Nephron (organoid): ENCODE measurements at regions not wholly inside any gene's neighbourhood (a gene's known extent, or its start where the extent isn't known, plus 50 kb on each side); places are given as distances from the start of the nearest gene placed in this dataset.

Experiments used
- H3K27ac Mint-ChIP-seq, 3 experiments: 2 replicates each; pipeline ENCODE4 v1.8.0; 2020; ENCODE audit warnings: mixed read lengths in 3 of 3, mild to moderate bottlenecking in 2 of 3, moderate library complexity in 1 of 3
- H3K27me3 Mint-ChIP-seq: 2 replicates; pipeline ENCODE4 v1.8.0; 2021; ENCODE audit warnings: low read depth, mild to moderate bottlenecking, moderate library complexity, mixed read lengths
- H3K36me3 Mint-ChIP-seq: 2 replicates; pipeline ENCODE4 v1.8.0; 2020; ENCODE audit warnings: low read depth, mixed read lengths
- H3K4me1 Mint-ChIP-seq: 2 replicates; pipeline ENCODE4 v1.8.0; 2020; ENCODE audit warnings: mixed read lengths
- H3K4me3 Mint-ChIP-seq, 3 experiments: 2 replicates each; pipeline ENCODE4 v1.8.0; 2020; ENCODE audit warnings: mild to moderate bottlenecking in 3 of 3, mixed read lengths in 3 of 3, moderate library complexity in 2 of 3
- H3K9me3 Mint-ChIP-seq: 2 replicates; pipeline ENCODE4 v1.8.0; 2020; ENCODE audit warnings: mixed read lengths
- TF ChIP-seq, protein P1 (sequence below), 3 experiments: fragments of 200-600 bp; sonication (generic); IDR thresholded peaks; one replicate each; pipeline ENCODE4 v1.5.0; 2021; ENCODE audit warnings: antibody characterized with exemption in 3 of 3; ENCODE audit not compliant: unreplicated experiment in 3 of 3

DNA sequence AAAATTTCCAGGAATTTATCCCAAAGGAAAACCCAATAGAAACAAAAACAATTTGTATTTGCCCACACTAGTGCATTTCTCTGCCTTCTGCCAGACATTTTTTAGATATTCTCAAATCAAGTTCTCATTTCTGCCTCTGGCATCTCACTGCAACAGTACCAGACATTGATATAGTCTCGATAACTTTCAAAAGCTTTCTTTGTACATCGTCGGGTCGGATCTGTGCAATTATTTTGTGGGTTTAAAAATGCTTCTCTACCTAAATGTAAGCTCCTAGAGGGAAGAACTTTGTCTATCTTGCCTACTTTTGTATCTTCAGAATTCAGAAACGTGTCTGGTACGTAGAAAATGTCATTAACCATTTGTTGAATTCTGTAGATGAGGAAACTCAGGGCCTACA is 125.5 kb upstream of the LIFR start:
- Mint-ChIP-seq H3K9me3 (no peaks in the 10 kb centered on the region), H3K4me3 (no peak overlapping the region), H3K27me3 (no peaks in the 10 kb centered on the region), H3K4me1 (peaks cover 23% of the 10 kb centered on the region), H3K27ac (peak overlapping the region in 2 of 3 experiments; percentile 51 to 57), H3K36me3 (no peaks in the 10 kb centered on the region)
- TF ChIP-seq, protein P1, sequence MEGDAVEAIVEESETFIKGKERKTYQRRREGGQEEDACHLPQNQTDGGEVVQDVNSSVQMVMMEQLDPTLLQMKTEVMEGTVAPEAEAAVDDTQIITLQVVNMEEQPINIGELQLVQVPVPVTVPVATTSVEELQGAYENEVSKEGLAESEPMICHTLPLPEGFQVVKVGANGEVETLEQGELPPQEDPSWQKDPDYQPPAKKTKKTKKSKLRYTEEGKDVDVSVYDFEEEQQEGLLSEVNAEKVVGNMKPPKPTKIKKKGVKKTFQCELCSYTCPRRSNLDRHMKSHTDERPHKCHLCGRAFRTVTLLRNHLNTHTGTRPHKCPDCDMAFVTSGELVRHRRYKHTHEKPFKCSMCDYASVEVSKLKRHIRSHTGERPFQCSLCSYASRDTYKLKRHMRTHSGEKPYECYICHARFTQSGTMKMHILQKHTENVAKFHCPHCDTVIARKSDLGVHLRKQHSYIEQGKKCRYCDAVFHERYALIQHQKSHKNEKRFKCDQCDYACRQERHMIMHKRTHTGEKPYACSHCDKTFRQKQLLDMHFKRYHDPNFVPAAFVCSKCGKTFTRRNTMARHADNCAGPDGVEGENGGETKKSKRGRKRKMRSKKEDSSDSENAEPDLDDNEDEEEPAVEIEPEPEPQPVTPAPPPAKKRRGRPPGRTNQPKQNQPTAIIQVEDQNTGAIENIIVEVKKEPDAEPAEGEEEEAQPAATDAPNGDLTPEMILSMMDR (IDR thresholded peaks at IDR 0.05; ENCODE audit: unreplicated experiment in 3 of 3) = no peak

DNA sequence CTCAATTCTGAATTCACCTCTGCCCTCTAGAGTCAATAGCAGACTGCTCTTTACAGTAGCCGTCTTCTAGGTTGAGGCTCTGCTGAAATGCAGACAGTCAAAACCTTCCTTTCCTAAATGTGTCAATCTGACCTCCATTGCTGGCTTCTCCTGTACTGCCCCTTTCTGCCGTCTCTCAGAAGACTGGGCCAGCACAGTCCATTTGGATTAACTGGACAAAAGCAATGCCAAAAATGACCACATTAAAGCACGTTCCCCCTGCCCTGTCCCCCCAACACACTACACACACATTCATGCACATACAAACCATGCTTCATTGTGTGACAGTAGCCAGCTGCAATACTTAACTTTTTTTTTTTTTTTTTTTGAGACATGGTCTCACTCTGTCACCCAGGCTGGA is 130.2 kb upstream of the LIFR start:
- Mint-ChIP-seq H3K4me3 (no peak overlapping the region), H3K27ac (peak overlapping the region in 1 of 3 experiments; percentile 13), H3K36me3 (no peaks in the 10 kb centered on the region), H3K27me3 (no peaks in the 10 kb centered on the region), H3K4me1 (peaks cover 7% of the 10 kb centered on the region), H3K9me3 (peaks cover 6% of the 10 kb centered on the region)
- TF ChIP-seq, protein P1 (IDR thresholded peaks at IDR 0.05; ENCODE audit: unreplicated experiment in 3 of 3) = no peak

DNA sequence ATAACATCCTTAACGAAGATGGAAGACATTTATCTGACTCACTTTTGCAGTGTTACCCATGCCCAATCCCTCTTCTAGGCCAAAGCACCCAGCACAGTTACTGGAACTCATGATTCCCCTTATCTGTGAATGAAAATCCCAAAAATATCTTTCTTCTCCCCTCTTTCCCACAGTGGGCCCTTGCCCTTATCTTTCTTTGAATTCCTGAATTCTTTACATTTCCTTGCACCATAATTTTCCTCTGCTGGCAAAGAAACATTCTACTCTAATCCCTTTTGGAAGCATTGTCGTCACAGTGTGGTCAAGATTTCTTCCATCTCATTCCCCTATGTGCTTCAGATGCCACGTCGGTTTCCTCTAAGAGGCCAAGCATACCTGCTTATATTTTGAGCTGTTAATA is 135.9 kb upstream of the LIFR start:
- Mint-ChIP-seq H3K9me3 (peaks cover 6% of the 10 kb centered on the region), H3K4me1 (peaks cover 39% of the 10 kb centered on the region), H3K27ac (peak overlapping the region in 2 of 3 experiments; percentile 57 to 65), H3K36me3 (no peaks in the 10 kb centered on the region), H3K4me3 (no peak overlapping the region), H3K27me3 (no peaks in the 10 kb centered on the region)
- TF ChIP-seq, protein P1 (IDR thresholded peaks at IDR 0.05; ENCODE audit: unreplicated experiment in 3 of 3) = no peak

DNA sequence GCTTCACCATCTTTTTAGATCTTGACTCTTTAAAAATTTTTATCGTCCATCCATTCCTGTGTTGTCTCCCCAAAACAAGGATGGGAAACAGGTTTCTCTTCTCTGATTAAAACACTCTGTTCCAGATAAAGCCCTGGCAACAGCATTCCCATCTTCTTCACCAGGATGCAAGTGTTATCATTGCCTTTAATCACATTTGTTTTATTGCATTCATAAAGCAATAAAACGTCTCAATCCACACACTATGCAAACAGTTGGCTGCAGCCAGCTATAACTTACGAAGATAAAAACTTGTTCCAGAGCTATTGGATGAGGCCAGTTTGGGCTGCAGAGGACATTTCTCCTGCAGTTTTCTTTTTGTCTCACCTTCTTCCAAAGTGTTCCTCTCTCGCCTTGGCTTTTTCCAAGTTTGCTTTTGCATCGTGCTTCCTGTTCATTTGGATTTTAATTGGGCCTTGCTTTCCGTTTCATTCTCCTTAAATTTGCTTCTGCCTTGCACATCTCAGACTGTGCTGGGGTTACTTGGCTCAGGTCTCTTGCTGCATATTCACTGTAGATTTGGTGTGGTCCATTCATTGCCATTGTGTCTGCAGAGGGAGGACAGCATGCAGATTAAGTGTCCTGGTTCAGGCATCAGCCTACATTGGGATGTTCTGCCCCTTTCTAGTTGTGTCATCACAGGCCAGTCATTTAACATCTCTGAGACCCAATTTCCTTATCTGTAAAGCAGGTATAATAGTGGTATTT is 136.5 kb upstream of the LIFR start:
- Mint-ChIP-seq H3K9me3 (peaks cover 6% of the 10 kb centered on the region), H3K4me3 (no peak overlapping the region), H3K27ac (peak overlapping the region; percentile 21 to 65 (median 57)), H3K36me3 (no peaks in the 10 kb centered on the region), H3K27me3 (no peaks in the 10 kb centered on the region), H3K4me1 (peaks cover 41% of the 10 kb centered on the region)
- TF ChIP-seq, protein P1 (IDR thresholded peaks at IDR 0.05; ENCODE audit: unreplicated experiment in 3 of 3) = no peak

DNA sequence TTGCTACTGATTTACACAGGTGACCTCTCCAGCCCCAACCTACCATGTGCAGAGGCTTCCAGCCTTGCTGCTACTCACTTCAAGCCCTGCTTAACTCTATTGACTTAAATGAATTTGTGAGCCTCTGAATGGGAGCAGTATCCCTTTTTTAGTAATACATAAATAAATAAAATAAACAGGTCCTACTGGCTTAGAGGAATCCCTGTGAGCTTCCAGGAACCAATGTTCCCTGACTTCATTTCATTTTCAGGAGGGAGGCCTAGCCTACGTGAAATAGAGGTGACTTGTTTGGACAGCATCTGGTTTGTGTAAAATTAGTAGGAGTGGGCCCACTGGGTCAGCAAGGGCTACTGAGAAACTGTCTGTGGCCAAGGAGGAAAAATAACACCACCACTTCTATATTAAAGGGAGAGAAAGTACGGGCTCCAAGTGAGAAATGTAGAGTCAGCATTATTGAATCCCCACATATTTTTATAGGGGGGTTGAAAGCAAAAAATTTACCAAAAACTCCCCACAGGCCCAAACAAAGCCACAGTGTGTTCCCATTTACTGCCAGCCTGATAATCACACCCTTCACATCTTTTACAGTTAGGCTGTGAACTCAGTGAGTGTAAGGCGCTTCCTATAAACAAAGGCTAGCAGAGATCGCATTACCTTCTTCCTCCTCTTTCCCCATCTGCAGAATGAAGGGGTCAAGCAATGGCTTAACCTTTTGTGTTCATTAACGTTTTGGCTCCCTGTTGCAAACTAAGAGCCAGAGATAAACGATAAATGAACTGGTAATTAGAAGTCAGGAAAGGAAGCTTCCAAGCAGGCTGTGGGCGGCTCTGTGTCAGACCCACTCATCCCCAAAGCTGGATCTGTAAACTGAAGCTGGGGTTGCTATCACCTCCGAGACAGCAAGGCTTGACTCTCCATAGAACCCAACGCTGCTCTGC is 138.8 kb upstream of the LIFR start:
- TF ChIP-seq, protein P1 (IDR thresholded peaks at IDR 0.05; ENCODE audit: unreplicated experiment in 3 of 3) = no peak
- peak overlapping the region; percentile 49 to 76 (median 62) for H3K27ac Mint-ChIP-seq
- H3K4me1 Mint-ChIP-seq = peaks cover 41% of the 10 kb centered on the region
- H3K4me3 Mint-ChIP-seq = no peak overlapping the region
- no peaks in the 10 kb centered on the region for H3K27me3 Mint-ChIP-seq
- no peaks in the 10 kb centered on the region for H3K36me3 Mint-ChIP-seq
- H3K9me3 Mint-ChIP-seq = peaks cover 2% of the 10 kb centered on the region
